Muscle layer of duodenum (tissue), 2 donors: ENCODE measurements at regions not wholly inside any gene's neighbourhood (a gene's known extent, or its start where the extent isn't known, plus 50 kb on each side); places are given as distances from the start of the nearest gene placed in this dataset.
A peak's percentile ranks its signal among the peaks of the same experiment; 100 is the strongest.

Experiments used
- H3K27ac ChIP-seq: one replicate; pipeline ENCODE4 v1.7.0; 2013; ENCODE audit warnings: mild to moderate bottlenecking, low read length
- H3K27me3 ChIP-seq: one replicate; pipeline ENCODE4 v1.7.0; 2013; ENCODE audit warnings: low read depth, mild to moderate bottlenecking, control low read depth, low read length
- H3K36me3 ChIP-seq, 2 donors: one replicate each; pipeline ENCODE4 v1.7.0; 2013; ENCODE audit warnings: low read length in 2 of 2, control low read depth in 1 of 2, mild to moderate bottlenecking in 1 of 2; ENCODE audit not compliant: insufficient read depth in 2 of 2, control insufficient read depth in 1 of 2
- H3K4me1 ChIP-seq, 2 donors: one replicate each; pipeline ENCODE4 v1.7.0; 2013; ENCODE audit warnings: low read length in 2 of 2, mild to moderate bottlenecking in 2 of 2, control low read depth in 1 of 2, moderate library complexity in 1 of 2; ENCODE audit not compliant: insufficient read depth in 2 of 2, control insufficient read depth in 1 of 2
- H3K4me3 ChIP-seq, 2 donors: one replicate each; pipeline ENCODE4 v1.7.0; 2013; ENCODE audit warnings: low read length in 2 of 2, low read depth in 1 of 2, mild to moderate bottlenecking in 1 of 2
- H3K9me3 ChIP-seq, 2 donors: one replicate each; pipeline ENCODE4 v1.7.0; 2013; ENCODE audit warnings: low read length in 2 of 2, control low read depth in 1 of 2, mild to moderate bottlenecking in 1 of 2; ENCODE audit not compliant: control insufficient read depth in 1 of 2
- donor health status: healthy.

DNA sequence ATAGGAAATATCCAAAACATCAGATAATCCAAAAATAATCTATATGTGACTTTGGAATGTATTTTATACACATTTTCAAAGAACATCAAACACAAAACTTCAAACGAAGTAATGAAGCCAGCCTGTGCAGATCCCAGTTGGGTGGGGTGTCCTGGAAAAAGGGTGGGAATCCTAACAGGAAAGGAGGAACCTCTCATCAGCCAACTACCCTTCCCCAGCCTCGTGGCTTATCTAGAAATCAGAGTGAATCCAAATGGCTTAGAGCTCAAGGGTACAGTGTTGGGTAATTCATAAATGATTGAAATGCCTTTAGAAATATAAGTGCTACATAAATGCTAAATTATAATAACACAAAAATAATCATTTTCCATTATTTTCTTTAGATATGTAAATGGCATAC is 115.1 kb upstream of the SOX4 start:
- no peaks in the 10 kb centered on the region for H3K36me3 ChIP-seq
- no peaks in the 10 kb centered on the region for H3K4me1 ChIP-seq
- no peak overlapping the region for H3K4me3 ChIP-seq
- no peak overlapping the region for H3K27ac ChIP-seq
- no peaks in the 10 kb centered on the region for H3K27me3 ChIP-seq
- H3K9me3 ChIP-seq: no peaks in the 10 kb centered on the region

DNA sequence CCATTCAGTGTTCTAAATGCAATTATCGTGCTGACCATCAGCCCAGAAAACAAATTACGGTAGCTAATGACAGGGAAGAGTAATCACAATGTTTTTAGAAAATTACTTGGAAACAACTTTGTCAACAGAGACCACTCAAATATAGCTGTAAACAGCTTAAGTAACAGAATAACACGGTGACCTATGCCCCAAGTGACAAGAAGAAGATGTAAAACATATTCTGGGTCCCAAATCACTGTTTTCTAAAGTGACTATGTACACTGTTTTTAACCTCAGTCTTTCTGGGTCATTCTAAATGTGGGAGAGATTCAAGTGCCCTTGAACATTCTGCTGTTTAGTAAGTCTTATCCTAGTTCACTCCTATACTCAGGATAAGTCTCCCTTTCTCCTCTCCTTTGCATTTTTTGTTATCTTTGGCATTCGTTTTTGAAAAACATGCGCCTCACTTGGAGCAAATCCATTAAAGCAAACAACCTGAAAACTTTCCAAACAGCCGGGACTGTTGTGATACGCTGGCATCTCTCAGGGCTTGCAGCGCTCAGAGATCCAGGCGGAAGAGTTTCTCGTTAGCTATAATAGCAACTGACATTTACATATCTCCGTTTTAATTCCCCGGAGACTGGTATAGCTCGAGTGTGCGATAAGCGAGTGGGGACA is 114.5 kb upstream of the SOX4 start:
- Histone ChIP-seq H3K9me3 (no peaks in the 10 kb centered on the region), H3K27ac (no peak overlapping the region), H3K36me3 (no peaks in the 10 kb centered on the region), H3K4me1 (no peaks in the 10 kb centered on the region), H3K27me3 (no peaks in the 10 kb centered on the region), H3K4me3 (peak overlapping the region; percentile 39 to 41)

DNA sequence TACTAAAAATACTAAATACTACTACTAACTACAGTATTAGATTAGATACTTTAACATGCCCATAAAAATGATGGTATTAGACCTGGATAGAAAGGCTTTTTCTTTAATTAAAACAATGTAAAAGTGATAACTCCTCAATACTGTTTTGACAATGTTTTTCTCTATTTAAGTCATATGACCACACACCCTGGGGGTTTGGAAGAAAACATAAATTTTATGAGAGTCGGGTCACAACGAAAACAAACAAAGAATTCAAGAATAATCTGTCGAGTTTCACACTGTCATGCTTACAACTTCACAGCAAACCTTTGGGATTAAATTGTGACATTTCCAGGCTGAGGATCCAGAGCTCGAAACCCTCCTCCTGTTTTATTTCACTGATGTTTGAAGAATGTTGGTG is 107.4 kb upstream of the SOX4 start:
- Histone ChIP-seq H3K27me3 (no peaks in the 10 kb centered on the region), H3K4me1 (no peaks in the 10 kb centered on the region), H3K36me3 (no peaks in the 10 kb centered on the region), H3K4me3 (no peak overlapping the region), H3K27ac (no peak overlapping the region), H3K9me3 (no peaks in the 10 kb centered on the region)

DNA sequence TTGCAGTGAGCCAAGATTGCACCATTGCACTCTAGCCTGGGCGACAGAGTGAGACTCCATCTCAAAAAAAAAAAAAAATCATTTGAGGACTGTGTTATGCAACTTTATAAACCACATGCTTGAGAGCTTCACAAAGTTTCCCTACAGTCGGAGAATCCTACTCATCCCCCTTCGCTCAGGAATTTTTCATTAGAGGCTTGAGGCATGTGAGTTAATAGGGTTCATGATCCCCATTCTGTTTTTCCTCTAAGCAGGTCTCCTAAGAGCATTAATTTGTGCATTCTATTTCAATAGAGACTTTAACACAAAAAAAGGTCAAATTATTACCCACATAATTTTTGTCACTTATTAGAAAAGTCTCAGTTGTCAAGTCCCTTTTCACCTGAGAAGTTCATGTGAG is 103.7 kb upstream of the SOX4 start:
- no peak overlapping the region for H3K27ac ChIP-seq
- H3K4me1 ChIP-seq: no peaks in the 10 kb centered on the region

DNA sequence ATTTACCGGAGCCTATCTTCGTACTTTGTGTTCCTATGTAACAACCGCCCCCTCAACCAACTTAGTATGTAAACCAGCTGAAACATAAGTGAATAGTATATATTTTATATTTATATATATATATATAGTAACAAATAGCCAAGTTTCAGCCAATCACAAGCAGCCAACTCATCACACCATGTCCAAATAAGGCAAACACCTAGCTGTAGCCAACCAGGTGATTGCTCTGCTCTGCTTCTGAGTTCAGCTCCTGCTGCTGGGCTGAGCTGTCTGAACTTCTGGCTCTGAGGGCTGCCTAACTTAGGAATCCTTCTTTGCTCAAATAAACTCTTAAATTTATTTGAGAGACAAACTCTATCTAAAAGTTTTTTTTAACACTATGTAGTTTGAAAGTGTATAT is 101.6 kb upstream of the SOX4 start:
- no peaks in the 10 kb centered on the region for H3K36me3 ChIP-seq
- H3K27me3 ChIP-seq: no peaks in the 10 kb centered on the region
- H3K9me3 ChIP-seq: no peaks in the 10 kb centered on the region
- no peak overlapping the region for H3K4me3 ChIP-seq
- no peaks in the 10 kb centered on the region for H3K4me1 ChIP-seq
- no peak overlapping the region for H3K27ac ChIP-seq

More for the DNA sequence above, 103.7 kb upstream of the SOX4 start:
- no peaks in the 10 kb centered on the region for H3K9me3 ChIP-seq
- no peaks in the 10 kb centered on the region for H3K27me3 ChIP-seq
- H3K4me3 ChIP-seq: no peak overlapping the region
- no peaks in the 10 kb centered on the region for H3K36me3 ChIP-seq

DNA sequence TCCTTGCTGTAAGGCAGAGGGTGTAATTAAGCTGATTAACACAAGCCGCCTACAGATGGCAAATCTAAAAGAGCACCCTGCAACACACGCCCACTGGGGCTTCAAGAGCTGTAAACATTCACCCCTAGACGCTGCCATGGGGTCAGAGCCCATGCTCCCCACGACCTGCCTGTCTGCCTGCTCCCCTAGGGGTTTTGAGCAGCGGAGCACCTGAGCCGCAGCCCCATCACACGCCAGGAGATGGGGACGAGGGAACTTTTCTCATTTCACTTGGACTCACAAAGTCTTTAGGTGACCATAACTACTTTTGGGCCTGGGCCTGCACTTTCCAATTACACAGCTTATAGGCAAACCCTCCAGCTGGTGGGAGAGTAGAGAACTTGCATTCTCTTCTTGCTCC is 99.0 kb upstream of the SOX4 start:
- H3K4me1 ChIP-seq: no peaks in the 10 kb centered on the region
- no peaks in the 10 kb centered on the region for H3K27me3 ChIP-seq
- no peaks in the 10 kb centered on the region for H3K36me3 ChIP-seq
- no peaks in the 10 kb centered on the region for H3K9me3 ChIP-seq
- H3K27ac ChIP-seq: no peak overlapping the region
- H3K4me3 ChIP-seq: no peak overlapping the region

DNA sequence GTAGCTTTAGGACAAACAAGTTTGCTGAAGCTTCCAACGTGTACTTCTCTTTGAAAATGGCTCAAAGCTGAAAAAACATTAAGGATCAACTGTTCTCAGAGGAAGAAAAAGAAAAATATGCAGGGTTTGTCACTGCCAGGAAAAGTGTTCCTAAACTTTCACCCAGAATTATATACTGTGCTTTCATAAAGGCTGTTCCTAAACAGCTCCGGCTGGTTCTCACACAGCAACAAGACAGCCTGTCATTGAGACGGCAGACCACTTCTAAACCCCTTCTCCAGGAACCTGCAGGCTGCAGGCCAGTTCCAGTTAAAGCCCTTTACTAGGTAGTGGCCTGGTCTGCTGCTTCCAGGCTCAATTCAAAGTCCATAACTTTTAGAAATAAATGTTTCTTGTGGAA is 97.4 kb upstream of the SOX4 start:
- Histone ChIP-seq H3K27me3 (no peaks in the 10 kb centered on the region), H3K9me3 (no peaks in the 10 kb centered on the region), H3K4me3 (no peak overlapping the region), H3K36me3 (no peaks in the 10 kb centered on the region), H3K27ac (no peak overlapping the region), H3K4me1 (peaks cover 0 to 3% of the 10 kb centered on the region in 2 donors)

DNA sequence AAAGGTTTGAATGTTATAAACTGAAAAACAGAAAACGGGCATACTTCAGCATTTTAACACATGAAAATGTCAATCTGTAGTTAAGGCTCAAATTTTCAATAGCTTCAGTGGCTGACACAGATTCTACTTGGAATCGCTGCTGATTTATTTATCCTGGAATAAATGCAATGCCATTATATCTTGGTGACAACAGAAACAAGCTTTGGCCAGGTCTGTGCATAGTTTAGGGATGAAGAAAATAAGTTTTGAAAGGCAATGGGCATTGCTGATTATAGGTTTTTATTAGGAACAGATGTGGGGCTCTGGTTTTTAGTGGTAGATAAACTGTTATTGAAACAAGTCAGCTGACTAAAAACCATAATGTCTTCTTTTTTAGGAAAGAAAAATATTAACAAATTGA is 96.8 kb upstream of the SOX4 start:
- H3K36me3 ChIP-seq: no peaks in the 10 kb centered on the region
- H3K27me3 ChIP-seq: no peaks in the 10 kb centered on the region
- no peaks in the 10 kb centered on the region for H3K9me3 ChIP-seq
- peaks cover 0 to 3% of the 10 kb centered on the region in 2 donors for H3K4me1 ChIP-seq
- H3K27ac ChIP-seq: no peak overlapping the region
- H3K4me3 ChIP-seq: no peak overlapping the region

DNA sequence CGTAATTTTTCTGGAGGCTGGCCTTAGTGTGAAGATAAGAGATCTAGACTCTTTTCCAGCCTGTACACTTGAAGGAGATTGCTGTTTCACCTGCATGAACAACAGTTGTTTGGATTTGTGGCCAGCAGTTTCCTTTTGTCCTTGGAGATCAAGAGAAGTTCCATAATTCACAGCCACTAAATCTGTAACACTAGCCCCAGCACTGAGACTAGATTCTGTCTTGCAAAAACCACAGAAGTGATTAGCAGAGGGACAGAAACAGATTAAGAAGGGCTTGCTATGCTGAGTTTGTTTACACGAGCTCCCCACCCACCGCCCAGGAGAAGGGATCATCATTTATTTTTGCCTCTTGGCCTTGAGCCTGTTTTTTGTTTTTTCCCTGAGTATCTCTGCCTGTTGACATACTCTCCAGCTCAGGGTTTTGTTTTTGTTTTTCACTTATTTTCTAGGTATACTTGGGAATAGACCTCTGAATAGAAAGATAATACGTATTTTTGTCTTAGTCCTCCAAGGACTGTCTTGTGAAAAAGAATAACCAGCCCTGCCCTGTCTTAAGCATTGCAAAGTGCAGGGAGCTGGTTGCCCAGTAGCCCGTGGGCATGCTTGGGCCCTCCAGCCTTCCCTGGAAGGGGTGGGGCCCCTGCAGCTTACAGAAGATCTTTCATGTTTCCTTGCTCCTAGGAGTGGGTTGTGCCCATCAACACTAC is 93.1 kb upstream of the SOX4 start:
- peaks cover 0 to 3% of the 10 kb centered on the region in 2 donors for H3K4me1 ChIP-seq
- H3K27me3 ChIP-seq: no peaks in the 10 kb centered on the region
- H3K9me3 ChIP-seq: no peaks in the 10 kb centered on the region
- H3K36me3 ChIP-seq: no peaks in the 10 kb centered on the region
- H3K27ac ChIP-seq: no peak overlapping the region
- no peak overlapping the region for H3K4me3 ChIP-seq

DNA sequence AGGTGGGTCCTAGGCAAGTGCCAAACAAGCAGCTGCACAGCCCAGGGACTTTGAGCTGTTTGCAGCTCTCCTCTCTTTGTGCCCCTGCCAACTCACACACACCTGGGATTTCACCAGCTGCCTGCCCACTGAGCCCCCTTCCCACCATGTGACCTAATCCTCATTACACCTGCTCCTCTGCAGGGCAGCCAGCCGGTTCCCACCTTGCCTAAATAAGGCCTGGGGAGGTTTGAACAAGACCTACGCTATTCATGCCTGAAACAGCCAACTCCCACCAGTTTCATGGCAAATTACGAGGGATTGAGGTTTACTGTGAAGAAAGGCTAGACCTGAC is 92.6 kb upstream of the SOX4 start:
- peaks cover 0 to 3% of the 10 kb centered on the region in 2 donors for H3K4me1 ChIP-seq
- no peak overlapping the region for H3K27ac ChIP-seq
- no peak overlapping the region for H3K4me3 ChIP-seq
- H3K36me3 ChIP-seq: no peaks in the 10 kb centered on the region
- H3K27me3 ChIP-seq: no peaks in the 10 kb centered on the region
- no peaks in the 10 kb centered on the region for H3K9me3 ChIP-seq

DNA sequence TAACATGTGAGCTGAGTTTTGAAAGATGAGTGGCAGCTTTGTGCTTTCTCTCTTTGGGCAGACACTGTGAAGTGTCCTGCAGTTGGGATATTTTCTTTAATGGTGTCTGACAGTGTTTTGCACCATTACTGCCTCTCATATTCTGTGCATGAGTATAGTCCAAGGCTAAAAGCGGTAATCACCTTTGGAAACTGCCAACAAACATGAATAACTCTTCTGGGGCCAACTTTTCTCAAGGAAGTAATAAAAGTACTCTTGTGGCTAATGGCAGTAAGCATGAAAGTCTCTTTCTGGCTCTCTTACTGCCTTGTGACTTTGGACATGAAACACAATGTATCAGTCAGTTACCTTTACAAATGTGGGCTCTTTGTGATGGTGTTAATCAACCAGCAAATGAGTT is 91.7 kb upstream of the SOX4 start:
- H3K36me3 ChIP-seq: no peaks in the 10 kb centered on the region
- H3K4me3 ChIP-seq: no peak overlapping the region
- peaks cover 0 to 3% of the 10 kb centered on the region in 2 donors for H3K4me1 ChIP-seq
- no peak overlapping the region for H3K27ac ChIP-seq
- H3K9me3 ChIP-seq: no peaks in the 10 kb centered on the region
- no peaks in the 10 kb centered on the region for H3K27me3 ChIP-seq

DNA sequence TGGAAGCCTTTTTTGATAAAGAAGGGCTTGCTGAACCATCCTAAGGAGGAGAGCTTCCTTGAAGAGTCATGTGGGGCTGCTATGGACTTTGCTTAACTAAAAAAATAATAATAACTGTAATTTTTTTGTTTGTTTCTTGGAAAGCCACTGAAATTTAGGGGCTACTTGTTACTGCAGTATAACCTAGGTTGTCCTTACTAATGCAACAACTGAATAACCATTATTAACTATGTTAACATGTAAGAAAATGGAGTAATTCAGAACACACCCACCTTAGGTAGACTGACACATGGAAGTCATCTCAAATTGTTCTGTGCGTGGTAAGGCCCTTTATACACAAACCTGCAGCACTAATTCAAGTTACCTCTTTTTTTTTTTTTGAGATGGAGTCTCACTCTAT is 90.9 kb upstream of the SOX4 start:
- Histone ChIP-seq H3K27ac (no peak overlapping the region), H3K4me1 (peaks cover 0 to 3% of the 10 kb centered on the region in 2 donors), H3K4me3 (no peak overlapping the region), H3K27me3 (no peaks in the 10 kb centered on the region), H3K36me3 (no peaks in the 10 kb centered on the region), H3K9me3 (no peaks in the 10 kb centered on the region)
